Astrocyte (in vitro differentiated cells and primary cell): ENCODE measurements at regions not wholly inside any gene's neighbourhood (a gene's known extent, or its start where the extent isn't known, plus 50 kb on each side); places are given as distances from the start of the nearest gene placed in this dataset.

ENCODE experiments used
- DNase-seq: peaks from one replicate; pipeline ENCODE4 v3.0.0-alpha.2; 2010; ENCODE audit warnings: low read depth
- FAIRE-seq: peaks from 2 replicates; lab custom pipeline; 2011; peaks lifted over from hg19 to GRCh38; lab: Jason Lieb, UNC
- H2AFZ ChIP-seq: 2 replicates; pipeline ENCODE4 v1.6.0; 2012; ENCODE audit warnings: low read depth, low read length, inconsistent platforms
- H3K27ac ChIP-seq: 2 replicates; pipeline ENCODE4 v1.5.1; 2011; ENCODE audit warnings: low read depth, low read length, inconsistent platforms
- H3K27me3 ChIP-seq: 2 replicates; pipeline ENCODE4 v1.6.0; 2011; ENCODE audit warnings: low read length, inconsistent platforms; ENCODE audit not compliant: insufficient read depth
- H3K36me3 ChIP-seq: 2 replicates; pipeline ENCODE4 v1.5.1; 2011; ENCODE audit warnings: low read length, inconsistent platforms; ENCODE audit not compliant: insufficient read depth
- H3K4me1 ChIP-seq: 2 replicates; pipeline ENCODE4 v1.5.1; 2011; ENCODE audit warnings: low read length, inconsistent platforms; ENCODE audit not compliant: insufficient read depth
- H3K4me2 ChIP-seq: 2 replicates; pipeline ENCODE4 v1.6.0; 2012; ENCODE audit warnings: low read length, inconsistent platforms
- H3K4me3 ChIP-seq: 2 replicates; pipeline ENCODE4 v1.5.1; 2011; ENCODE audit warnings: low read depth, mild to moderate bottlenecking, low read length, inconsistent platforms; ENCODE audit not compliant: insufficient read depth
- H3K79me2 ChIP-seq: 2 replicates; pipeline ENCODE4 v1.6.0; 2012; ENCODE audit warnings: mild to moderate bottlenecking, low read length, inconsistent platforms; ENCODE audit not compliant: insufficient read depth
- H3K9ac ChIP-seq: 2 replicates; pipeline ENCODE4 v1.6.0; 2012; ENCODE audit warnings: mild to moderate bottlenecking, low read length, inconsistent platforms
- H3K9me3 ChIP-seq: 2 replicates; pipeline ENCODE4 v1.5.1; 2012; ENCODE audit warnings: low read depth, mild to moderate bottlenecking, low read length, inconsistent platforms; ENCODE audit not compliant: insufficient read depth
- H4K20me1 ChIP-seq: 2 replicates; pipeline ENCODE4 v1.6.0; 2012; ENCODE audit warnings: low read length, inconsistent platforms; ENCODE audit not compliant: insufficient read depth
- H3K27ac Mint-ChIP-seq: one replicate; pipeline ENCODE4 v1.8.0; 2021; ENCODE audit warnings: mild to moderate bottlenecking, mixed read lengths; ENCODE audit not compliant: unreplicated experiment
- H3K27me3 Mint-ChIP-seq: one replicate; pipeline ENCODE4 v1.8.0; 2021; ENCODE audit warnings: low read depth, mixed read lengths; ENCODE audit not compliant: unreplicated experiment
- H3K36me3 Mint-ChIP-seq: one replicate; pipeline ENCODE4 v1.8.0; 2021; ENCODE audit warnings: low read depth, mixed read lengths; ENCODE audit not compliant: unreplicated experiment
- H3K4me1 Mint-ChIP-seq: one replicate; pipeline ENCODE4 v1.8.0; 2021; ENCODE audit warnings: low read depth, mixed read lengths; ENCODE audit not compliant: unreplicated experiment
- H3K4me3 Mint-ChIP-seq: one replicate; pipeline ENCODE4 v1.8.0; 2021; ENCODE audit warnings: mild to moderate bottlenecking, moderate library complexity, mixed read lengths; ENCODE audit not compliant: unreplicated experiment
- H3K9me3 Mint-ChIP-seq: one replicate; pipeline ENCODE4 v1.8.0; 2021; ENCODE audit warnings: mild to moderate bottlenecking, mixed read lengths; ENCODE audit not compliant: unreplicated experiment
- EZH2 ChIP-seq: IDR thresholded peaks from 2 replicates; pipeline ENCODE4 v1.6.1; 2012; ENCODE audit warnings: mild to moderate bottlenecking, low read length, inconsistent platforms; ENCODE audit not compliant: insufficient read depth
- TF ChIP-seq, protein P1 (sequence below): IDR thresholded peaks from 2 replicates; pipeline ENCODE4 v1.5.1; 2011; ENCODE audit warnings: low read depth, mild to moderate bottlenecking, inconsistent platforms, low read length, moderate library complexity; ENCODE audit not compliant: insufficient read depth

DNA sequence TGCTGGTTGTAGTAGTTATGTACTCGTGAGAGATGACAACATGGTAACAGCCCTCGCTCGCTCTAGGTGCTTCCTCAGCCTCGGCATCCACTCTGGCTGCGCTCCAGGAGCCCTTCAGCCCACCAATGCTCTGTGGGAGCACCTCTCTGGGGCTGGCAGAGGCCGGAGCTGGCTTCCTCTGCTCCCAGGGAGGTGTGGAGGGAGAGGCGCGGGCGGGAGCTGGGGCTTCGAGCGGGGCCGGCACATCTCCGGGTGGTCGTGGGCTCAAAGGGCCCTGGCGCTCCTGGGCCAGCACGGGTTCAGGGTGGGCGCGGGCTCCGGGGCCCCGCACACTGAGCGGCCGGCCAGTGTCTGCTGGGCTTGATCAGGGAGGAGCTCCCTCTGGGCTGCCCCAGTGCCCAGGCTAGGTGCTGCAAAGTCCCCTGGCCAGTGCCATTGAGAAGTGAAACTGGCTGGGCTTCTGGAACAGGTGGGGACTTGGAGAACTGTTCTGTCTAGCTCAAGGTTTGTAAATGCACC is 1012.1 kb downstream of the CNTNAP5 start:
- no peaks in the 10 kb centered on the region for H3K36me3 Mint-ChIP-seq

DNA sequence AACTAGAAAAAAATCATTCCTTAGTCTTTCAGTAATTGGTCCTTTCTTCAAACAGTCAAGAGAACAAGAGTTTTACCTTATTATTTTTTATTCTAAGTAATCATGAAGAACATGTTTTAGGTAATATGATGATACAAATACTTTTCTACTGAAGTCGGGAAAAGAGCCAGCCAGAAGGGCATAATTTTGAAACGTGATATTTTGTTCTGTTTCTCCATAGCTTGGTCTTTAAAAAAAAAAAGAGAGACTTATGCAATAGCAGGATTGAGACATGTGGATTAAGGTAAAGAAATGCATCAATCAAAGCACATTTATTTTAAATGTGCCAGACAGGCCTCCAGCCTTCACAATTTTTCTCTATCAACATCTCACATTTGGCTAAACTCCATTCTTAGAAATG is 1016.8 kb downstream of the CNTNAP5 start:
- H3K4me1 Mint-ChIP-seq, result no peaks in the 10 kb centered on the region
- H3K4me1 ChIP-seq, result no peaks in the 10 kb centered on the region
- H3K9ac ChIP-seq, result no peak overlapping the region
- H3K36me3 Mint-ChIP-seq, result no peaks in the 10 kb centered on the region
- no peak overlapping the region for H3K27ac ChIP-seq
- H3K9me3 ChIP-seq, result peaks cover 2% of the 10 kb centered on the region
- no peaks in the 10 kb centered on the region for H3K36me3 ChIP-seq
- H3K79me2 ChIP-seq, result no peaks in the 10 kb centered on the region
- H3K4me3 ChIP-seq, result no peak overlapping the region
- H3K9me3 Mint-ChIP-seq, result no peaks in the 10 kb centered on the region
- no peak for DNase-seq
- no peaks in the 10 kb centered on the region for H3K27me3 Mint-ChIP-seq
- FAIRE-seq, result no peak
- no peak for TF ChIP-seq EZH2
- TF ChIP-seq, protein P1, sequence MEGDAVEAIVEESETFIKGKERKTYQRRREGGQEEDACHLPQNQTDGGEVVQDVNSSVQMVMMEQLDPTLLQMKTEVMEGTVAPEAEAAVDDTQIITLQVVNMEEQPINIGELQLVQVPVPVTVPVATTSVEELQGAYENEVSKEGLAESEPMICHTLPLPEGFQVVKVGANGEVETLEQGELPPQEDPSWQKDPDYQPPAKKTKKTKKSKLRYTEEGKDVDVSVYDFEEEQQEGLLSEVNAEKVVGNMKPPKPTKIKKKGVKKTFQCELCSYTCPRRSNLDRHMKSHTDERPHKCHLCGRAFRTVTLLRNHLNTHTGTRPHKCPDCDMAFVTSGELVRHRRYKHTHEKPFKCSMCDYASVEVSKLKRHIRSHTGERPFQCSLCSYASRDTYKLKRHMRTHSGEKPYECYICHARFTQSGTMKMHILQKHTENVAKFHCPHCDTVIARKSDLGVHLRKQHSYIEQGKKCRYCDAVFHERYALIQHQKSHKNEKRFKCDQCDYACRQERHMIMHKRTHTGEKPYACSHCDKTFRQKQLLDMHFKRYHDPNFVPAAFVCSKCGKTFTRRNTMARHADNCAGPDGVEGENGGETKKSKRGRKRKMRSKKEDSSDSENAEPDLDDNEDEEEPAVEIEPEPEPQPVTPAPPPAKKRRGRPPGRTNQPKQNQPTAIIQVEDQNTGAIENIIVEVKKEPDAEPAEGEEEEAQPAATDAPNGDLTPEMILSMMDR, result no peak
- H3K27me3 ChIP-seq, result no peaks in the 10 kb centered on the region
- H2AFZ ChIP-seq, result no peak overlapping the region
- no peak overlapping the region for H3K4me3 Mint-ChIP-seq
- H3K4me2 ChIP-seq, result no peak overlapping the region
- H3K27ac Mint-ChIP-seq, result no peak overlapping the region
- no peaks in the 10 kb centered on the region for H4K20me1 ChIP-seq

More for the DNA sequence above, 1012.1 kb downstream of the CNTNAP5 start:
- H3K27me3 ChIP-seq, result no peaks in the 10 kb centered on the region
- DNase-seq, result no peak
- no peak overlapping the region for H3K4me2 ChIP-seq
- H3K9ac ChIP-seq, result no peak overlapping the region
- no peaks in the 10 kb centered on the region for H4K20me1 ChIP-seq
- H3K36me3 ChIP-seq, result no peaks in the 10 kb centered on the region
- no peak overlapping the region for H3K27ac Mint-ChIP-seq
- TF ChIP-seq, protein P1, result no peak
- TF ChIP-seq EZH2, result no peak
- no peak for FAIRE-seq
- peaks cover 2% of the 10 kb centered on the region for H3K9me3 ChIP-seq
- no peaks in the 10 kb centered on the region for H3K79me2 ChIP-seq
- no peak overlapping the region for H3K4me3 ChIP-seq
- H3K4me3 Mint-ChIP-seq, result no peak overlapping the region
- H2AFZ ChIP-seq, result no peak overlapping the region
- H3K9me3 Mint-ChIP-seq, result peaks cover 1% of the 10 kb centered on the region
- H3K27ac ChIP-seq, result no peak overlapping the region
- H3K4me1 Mint-ChIP-seq, result no peaks in the 10 kb centered on the region
- no peaks in the 10 kb centered on the region for H3K27me3 Mint-ChIP-seq
- no peaks in the 10 kb centered on the region for H3K4me1 ChIP-seq

DNA sequence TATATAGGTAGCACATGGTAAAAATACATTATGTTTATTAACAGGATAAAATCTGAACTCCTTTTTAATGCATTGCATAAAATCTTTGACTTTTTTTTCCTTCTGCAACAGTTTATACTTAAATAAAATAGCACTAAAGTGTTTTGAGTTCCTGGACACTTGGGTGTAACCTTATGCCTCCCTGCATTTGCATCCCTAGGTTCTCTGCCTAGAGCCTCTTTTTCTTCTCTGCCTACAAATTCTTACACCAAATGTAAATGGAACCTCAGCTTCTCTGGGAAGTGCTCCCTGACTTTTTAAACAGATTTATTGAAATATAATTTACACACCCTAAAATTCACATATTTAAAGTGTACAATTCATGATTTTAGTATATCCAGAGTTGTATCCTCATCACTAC is 1017.6 kb downstream of the CNTNAP5 start:
- DNase-seq, result no peak
- Mint-ChIP-seq H3K36me3 (no peaks in the 10 kb centered on the region), H3K9me3 (no peaks in the 10 kb centered on the region), H3K27ac (no peak overlapping the region), H3K27me3 (no peaks in the 10 kb centered on the region), H3K4me1 (no peaks in the 10 kb centered on the region), H3K4me3 (no peak overlapping the region)
- H3K9me3 ChIP-seq, result peaks cover 2% of the 10 kb centered on the region
- H3K4me2 ChIP-seq, result no peak overlapping the region
- H3K9ac ChIP-seq, result no peak overlapping the region
- no peaks in the 10 kb centered on the region for H4K20me1 ChIP-seq
- FAIRE-seq, result no peak
- no peak overlapping the region for H3K4me3 ChIP-seq
- TF ChIP-seq, protein P1, result no peak
- TF ChIP-seq EZH2, result no peak
- H3K4me1 ChIP-seq, result no peaks in the 10 kb centered on the region
- H3K36me3 ChIP-seq, result no peaks in the 10 kb centered on the region
- H3K27me3 ChIP-seq, result no peaks in the 10 kb centered on the region
- H3K27ac ChIP-seq, result no peak overlapping the region
- H2AFZ ChIP-seq, result no peak overlapping the region
- H3K79me2 ChIP-seq, result no peaks in the 10 kb centered on the region
